Gastrocnemius medialis (tissue), 4 donors: ENCODE measurements at regions not wholly inside any gene's neighbourhood (a gene's known extent, or its start where the extent isn't known, plus 50 kb on each side); places are given as distances from the start of the nearest gene placed in this dataset.

Experiments used
- ATAC-seq, 2 donors: fragments of 150-250 bp; one replicate each; pipeline ENCODE4 v1.9.1; 2016
- DNase-seq, 2 donors: peaks; one replicate each; pipeline ENCODE4 v3.0.0-alpha.2; 2019
- H3K27ac ChIP-seq, 4 donors: fragments of 200-600 bp; sonication (generic); 1 replicate in 1 of 4; 2 replicates in 3 of 4; pipeline ENCODE4 v1.5.1; 2016 to 2018; ENCODE audit warnings: mild to moderate bottlenecking in 2 of 4, moderate library complexity in 1 of 4
- H3K27me3 ChIP-seq, 3 donors: fragments of 200-600 bp; sonication (generic) in 2 of 3; 1 replicate in 1 of 3; 2 replicates in 2 of 3; pipeline versions ENCODE4 v1.5.1 to v1.6.0; 2016 to 2019; ENCODE audit warnings: mild to moderate bottlenecking in 1 of 3, moderate library complexity in 1 of 3
- H3K36me3 ChIP-seq, 2 donors: fragments of 200-600 bp; sonication (generic) in 1 of 2; one replicate each; pipeline ENCODE4 v1.5.1; 2017 to 2018
- H3K4me1 ChIP-seq, 2 donors: fragments of 200-600 bp; sonication (generic) in 1 of 2; one replicate each; pipeline ENCODE4 v1.5.1; 2016 to 2017; ENCODE audit warnings: mild to moderate bottlenecking in 2 of 2
- H3K4me3 ChIP-seq, 4 donors: fragments of 200-600 bp; sonication (generic) in 3 of 4; 1 replicate in 1 of 4; 2 replicates in 3 of 4; pipeline ENCODE4 v1.5.1; 2016 to 2019; ENCODE audit warnings: mild to moderate bottlenecking in 2 of 4
- H3K9me3 ChIP-seq, 3 donors: fragments of 200-600 bp; sonication (generic) in 2 of 3; 1 replicate in 1 of 3; 2 replicates in 2 of 3; pipeline ENCODE4 v1.5.1; 2016 to 2019
- POLR2A ChIP-seq, 2 donors: fragments of 450-650 bp; IDR thresholded peaks; one replicate each; pipeline ENCODE4 v1.6.1; 2017; ENCODE audit warnings: antibody characterized with exemption in 2 of 2, mild to moderate bottlenecking in 2 of 2, moderate library complexity in 2 of 2
- in situ Hi-C, 4 donors: fragments of 200-750 bp; cut with MboI; loops; one replicate each; pipeline versions ENCODE4 v1.15.0 to v1.8.0; 2017; ENCODE audit warnings: low sequenced_read_pairs in 4 of 4
- intact Hi-C: fragments of 100-400 bp; cut with DNase I; formaldehyde crosslinking; loops from one replicate; pipeline ENCODE4 v1.15.1; 2023; ENCODE audit warnings: low total_unique reads
- TF ChIP-seq, protein P1 (sequence below), 5 experiments: fragments of 450-650 bp in 3 of 5; fragments of 200-600 bp in 2 of 5; sonication (generic) in 2 of 5; IDR thresholded peaks in 4 of 5; conservative IDR thresholded peaks in 1 of 5; 1 replicate in 4 of 5; 2 replicates in 1 of 5; pipeline ENCODE4 v1.5.1; 2016 to 2019; ENCODE audit warnings: antibody characterized with exemption in 5 of 5, mild to moderate bottlenecking in 3 of 5, moderate library complexity in 3 of 5

DNA sequence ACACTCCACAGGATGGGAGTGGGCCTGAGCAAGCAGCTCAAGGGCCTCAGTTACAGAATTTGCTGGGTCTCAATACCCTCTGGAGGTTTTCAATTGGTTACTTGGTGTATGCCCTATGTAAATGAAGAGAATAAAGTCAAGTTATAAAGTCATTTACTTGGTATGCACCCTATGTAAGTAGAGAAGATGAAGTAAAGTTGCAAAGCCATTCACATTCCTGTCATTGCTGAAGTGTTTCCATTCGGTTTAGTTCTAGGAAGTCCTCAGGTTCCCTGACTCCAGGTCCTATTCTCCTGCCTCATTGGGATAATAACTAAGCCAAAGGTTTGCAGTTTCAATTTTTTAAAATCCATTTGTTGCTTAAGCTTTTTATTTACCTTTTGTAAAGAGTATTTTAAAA is 272.6 kb upstream of the NPSR1 start:
- H3K27ac ChIP-seq, result no peak overlapping the region
- ATAC-seq (no peak), DNase-seq (no peak)
- no peaks in the 10 kb centered on the region for H3K27me3 ChIP-seq
- no peaks in the 10 kb centered on the region for H3K9me3 ChIP-seq
- no peaks in the 10 kb centered on the region for H3K36me3 ChIP-seq
- no peak overlapping the region for H3K4me3 ChIP-seq
- no peak for TF ChIP-seq POLR2A (IDR thresholded peaks at IDR 0.05)
- TF ChIP-seq, protein P1, sequence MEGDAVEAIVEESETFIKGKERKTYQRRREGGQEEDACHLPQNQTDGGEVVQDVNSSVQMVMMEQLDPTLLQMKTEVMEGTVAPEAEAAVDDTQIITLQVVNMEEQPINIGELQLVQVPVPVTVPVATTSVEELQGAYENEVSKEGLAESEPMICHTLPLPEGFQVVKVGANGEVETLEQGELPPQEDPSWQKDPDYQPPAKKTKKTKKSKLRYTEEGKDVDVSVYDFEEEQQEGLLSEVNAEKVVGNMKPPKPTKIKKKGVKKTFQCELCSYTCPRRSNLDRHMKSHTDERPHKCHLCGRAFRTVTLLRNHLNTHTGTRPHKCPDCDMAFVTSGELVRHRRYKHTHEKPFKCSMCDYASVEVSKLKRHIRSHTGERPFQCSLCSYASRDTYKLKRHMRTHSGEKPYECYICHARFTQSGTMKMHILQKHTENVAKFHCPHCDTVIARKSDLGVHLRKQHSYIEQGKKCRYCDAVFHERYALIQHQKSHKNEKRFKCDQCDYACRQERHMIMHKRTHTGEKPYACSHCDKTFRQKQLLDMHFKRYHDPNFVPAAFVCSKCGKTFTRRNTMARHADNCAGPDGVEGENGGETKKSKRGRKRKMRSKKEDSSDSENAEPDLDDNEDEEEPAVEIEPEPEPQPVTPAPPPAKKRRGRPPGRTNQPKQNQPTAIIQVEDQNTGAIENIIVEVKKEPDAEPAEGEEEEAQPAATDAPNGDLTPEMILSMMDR (IDR thresholded peaks at IDR 0.05 in 4 of 5, conservative IDR thresholded peaks at IDR 0.05 in 1 of 5), result no peak
- H3K4me1 ChIP-seq, result no peaks in the 10 kb centered on the region
- in situ Hi-C loops, result no loop called here
- intact Hi-C loops, result no loop called here

DNA sequence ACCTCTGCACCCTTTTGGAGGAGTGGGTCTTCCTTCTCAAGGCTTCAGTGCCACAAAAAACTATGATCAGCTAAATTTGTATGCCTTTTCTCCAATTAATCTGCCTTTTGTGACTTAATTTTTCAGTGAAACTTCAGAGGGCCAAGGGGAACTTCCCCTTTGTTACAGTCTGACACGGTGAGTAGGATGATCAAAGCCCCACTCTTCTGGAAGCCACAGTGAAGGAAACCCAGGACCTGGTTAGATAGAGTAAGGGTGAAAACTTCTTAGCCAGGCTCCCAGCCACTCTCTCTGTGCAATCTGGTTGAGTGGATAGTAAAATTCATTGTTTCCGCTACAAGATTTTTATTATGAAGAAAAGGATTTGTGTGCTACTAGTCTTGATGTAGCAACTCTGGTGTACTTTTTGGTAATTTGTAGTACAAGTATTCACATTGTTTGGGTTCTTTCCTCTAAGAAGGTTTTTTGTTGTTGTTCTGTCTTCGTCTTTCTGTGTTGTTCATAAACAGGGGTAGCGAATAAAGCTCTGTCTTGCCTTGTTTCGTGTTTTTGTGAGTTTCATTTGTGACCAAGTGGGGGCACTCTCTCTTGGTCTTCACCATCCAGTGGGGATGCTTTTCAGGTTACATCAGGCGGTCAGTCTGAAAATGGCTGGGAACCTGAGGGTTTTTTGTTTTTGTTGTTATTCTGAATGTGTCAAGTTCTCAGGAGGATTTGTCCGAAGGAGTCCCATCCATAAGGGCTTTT is 268.5 kb upstream of the NPSR1 start:
- Histone ChIP-seq H3K4me3 (no peak overlapping the region), H3K27ac (no peak overlapping the region), H3K4me1 (no peaks in the 10 kb centered on the region), H3K9me3 (no peaks in the 10 kb centered on the region), H3K27me3 (no peaks in the 10 kb centered on the region), H3K36me3 (no peaks in the 10 kb centered on the region)
- intact Hi-C loops, result no loop called here
- DNase-seq (no peak), ATAC-seq (no peak)
- in situ Hi-C loops, result no loop called here
- TF ChIP-seq, protein P1 (IDR thresholded peaks at IDR 0.05 in 4 of 5, conservative IDR thresholded peaks at IDR 0.05 in 1 of 5), result no peak
- TF ChIP-seq POLR2A (IDR thresholded peaks at IDR 0.05), result no peak

DNA sequence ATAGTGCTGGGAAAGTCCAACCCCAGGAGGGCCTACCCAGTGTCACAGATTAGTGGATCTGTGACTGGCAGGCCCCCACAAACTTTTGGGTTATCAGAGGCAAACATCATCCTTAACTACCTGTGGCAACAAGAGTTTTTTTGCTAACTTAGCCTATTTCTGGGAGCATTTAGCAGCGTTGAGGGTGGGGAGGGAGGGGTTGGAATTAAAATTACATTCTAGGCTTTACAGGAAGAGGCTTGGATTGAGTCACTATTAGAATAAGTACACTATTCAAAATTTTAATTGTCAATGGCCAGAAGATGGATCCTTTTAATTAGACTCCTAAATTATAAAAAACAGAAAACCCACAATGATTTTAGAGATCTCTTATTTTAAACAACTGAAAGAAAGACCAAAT is 267.9 kb upstream of the NPSR1 start:
- Histone ChIP-seq H3K4me1 (no peaks in the 10 kb centered on the region), H3K36me3 (no peaks in the 10 kb centered on the region), H3K27me3 (no peaks in the 10 kb centered on the region), H3K4me3 (no peak overlapping the region), H3K27ac (no peak overlapping the region), H3K9me3 (no peaks in the 10 kb centered on the region)
- no peak for TF ChIP-seq POLR2A (IDR thresholded peaks at IDR 0.05)
- TF ChIP-seq, protein P1 (IDR thresholded peaks at IDR 0.05 in 4 of 5, conservative IDR thresholded peaks at IDR 0.05 in 1 of 5), result no peak
- in situ Hi-C loops (no loop called here), intact Hi-C loops (no loop called here)
- DNase-seq (no peak), ATAC-seq (no peak)

DNA sequence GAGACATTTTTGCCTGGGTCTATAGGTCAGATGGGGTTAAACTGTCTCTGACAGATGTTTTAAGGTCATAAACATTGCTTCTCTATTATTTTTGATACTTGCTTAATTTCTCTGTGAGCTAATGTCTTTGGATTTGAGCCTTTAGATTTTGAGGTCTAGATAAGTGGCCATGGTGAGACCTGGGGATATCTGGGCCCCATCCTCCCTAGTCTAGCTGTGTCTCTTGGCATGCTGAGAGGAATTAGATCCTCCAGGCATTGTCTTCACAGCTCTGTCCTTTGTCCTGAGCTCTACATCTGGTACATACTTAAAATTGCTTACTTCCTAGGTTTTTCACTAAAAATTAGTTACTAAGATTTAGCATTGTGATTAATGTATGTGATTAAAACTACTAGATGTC is 265.0 kb upstream of the NPSR1 start:
- intact Hi-C loops, result no loop called here
- in situ Hi-C loops, result no loop called here
- DNase-seq, result no peak
- H3K36me3 ChIP-seq, result no peaks in the 10 kb centered on the region
- H3K27ac ChIP-seq, result no peak overlapping the region
- no peaks in the 10 kb centered on the region for H3K9me3 ChIP-seq
- no peak for ATAC-seq
- no peak overlapping the region for H3K4me3 ChIP-seq
- no peaks in the 10 kb centered on the region for H3K4me1 ChIP-seq
- TF ChIP-seq POLR2A (IDR thresholded peaks at IDR 0.05), result no peak
- H3K27me3 ChIP-seq, result no peaks in the 10 kb centered on the region

DNA sequence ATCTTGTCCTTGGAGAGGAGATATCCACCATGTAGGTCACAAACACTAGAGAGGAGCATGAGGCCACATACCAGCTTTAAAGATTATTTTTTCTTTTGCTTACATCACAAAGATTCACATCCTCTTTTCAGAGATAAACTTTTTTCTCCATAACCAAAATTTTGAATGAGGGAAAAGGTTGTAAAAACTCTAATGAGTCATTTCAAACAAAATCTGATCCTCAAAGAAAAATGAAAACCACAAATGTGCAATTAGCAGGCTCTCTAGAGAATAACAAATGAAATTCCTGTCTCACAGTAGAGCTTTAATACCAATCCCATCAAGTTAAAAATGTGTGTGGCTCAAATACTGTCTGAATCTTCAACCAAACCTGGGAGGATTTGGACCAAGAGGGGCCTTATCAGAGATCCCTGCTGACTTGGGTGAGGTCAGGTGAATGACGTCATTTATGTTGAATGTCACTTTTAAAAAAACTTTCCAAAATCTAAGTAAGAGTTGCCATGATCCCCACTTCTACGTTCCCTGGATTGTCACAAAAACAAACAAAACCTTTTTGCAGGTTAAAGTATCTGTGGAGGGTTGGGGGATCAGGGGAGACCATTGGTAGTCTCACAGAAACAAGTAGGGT is 261.5 kb upstream of the NPSR1 start:
- Histone ChIP-seq H3K4me3 (no peak overlapping the region), H3K27me3 (no peaks in the 10 kb centered on the region), H3K27ac (no peak overlapping the region), H3K36me3 (no peaks in the 10 kb centered on the region), H3K9me3 (no peaks in the 10 kb centered on the region), H3K4me1 (no peaks in the 10 kb centered on the region)
- no peak for TF ChIP-seq POLR2A (IDR thresholded peaks at IDR 0.05)
- TF ChIP-seq, protein P1 (IDR thresholded peaks at IDR 0.05 in 4 of 5, conservative IDR thresholded peaks at IDR 0.05 in 1 of 5), result no peak
- no peak for DNase-seq
- ATAC-seq, result no peak
- in situ Hi-C loops, result no loop called here
- intact Hi-C loops, result no loop called here
